Effector memory CD4-positive, alpha-beta T cell (primary cell): ENCODE measurements at regions not wholly inside any gene's neighbourhood (a gene's known extent, or its start where the extent isn't known, plus 50 kb on each side); places are given as distances from the start of the nearest gene placed in this dataset.

ENCODE experiments used
- DNase-seq, 3 donors: peaks; one replicate each; pipeline ENCODE4 v3.0.0-alpha.2; 2020
- H3K27ac ChIP-seq: 2 replicates; pipeline ENCODE4 v1.7.0; 2013; ENCODE audit warnings: mild to moderate bottlenecking, low read length, moderate library complexity; ENCODE audit not compliant: insufficient read depth, poor library complexity, severe bottlenecking
- H3K27me3 ChIP-seq: replicated peaks from 2 replicates; pipeline ENCODE4 v1.7.0; 2013; ENCODE audit warnings: mild to moderate bottlenecking, low read length; ENCODE audit not compliant: insufficient read depth, control insufficient read depth, poor library complexity, severe bottlenecking
- H3K36me3 ChIP-seq: 2 replicates; pipeline ENCODE4 v1.7.0; 2013; ENCODE audit warnings: mild to moderate bottlenecking, low read length, moderate library complexity; ENCODE audit not compliant: control insufficient read depth, insufficient read depth
- H3K4me1 ChIP-seq: 2 replicates; pipeline ENCODE4 v1.7.0; 2013; ENCODE audit warnings: low read length, mild to moderate bottlenecking; ENCODE audit not compliant: control insufficient read depth, insufficient read depth, poor library complexity, severe bottlenecking
- H3K4me3 ChIP-seq: 2 replicates; pipeline ENCODE4 v1.7.0; 2013; ENCODE audit warnings: low read length, low read depth, mild to moderate bottlenecking; ENCODE audit not compliant: insufficient read depth, poor library complexity, severe bottlenecking
- H3K9me3 ChIP-seq: 2 replicates; pipeline ENCODE4 v1.7.0; 2013; ENCODE audit warnings: mild to moderate bottlenecking, low read length, moderate library complexity; ENCODE audit not compliant: control insufficient read depth

- no peak overlapping the region for H3K4me3 ChIP-seq
- no peak for DNase-seq
- no peaks in the 10 kb centered on the region for H3K9me3 ChIP-seq
- H3K4me1 ChIP-seq, result peaks cover 41% of the 10 kb centered on the region
- H3K27me3 ChIP-seq, result no peaks in the 10 kb centered on the region
- H3K36me3 ChIP-seq, result no peaks in the 10 kb centered on the region
- H3K27ac ChIP-seq, result no peak overlapping the region
Observed at GRCh38 chr1:108082738-108083562, 117.2 kb downstream of the SLC25A24 start.

- peaks cover 47% of the 10 kb centered on the region for H3K4me1 ChIP-seq
- no peak overlapping the region for H3K27ac ChIP-seq
- H3K9me3 ChIP-seq, result no peaks in the 10 kb centered on the region
- no peaks in the 10 kb centered on the region for H3K27me3 ChIP-seq
- no peaks in the 10 kb centered on the region for H3K36me3 ChIP-seq
- no peak overlapping the region for H3K4me3 ChIP-seq
- no peak for DNase-seq
Observed at GRCh38 chr1:108082001-108082400, 117.0 kb upstream of the VAV3 start.

GRCh38 chr1:108080448-108080847 is 115.5 kb upstream of the VAV3 start:
- peaks cover 47% of the 10 kb centered on the region for H3K4me1 ChIP-seq
- no peak overlapping the region for H3K27ac ChIP-seq
- DNase-seq, result no peak

GRCh38 chr1:108079440-108080025 is 114.6 kb upstream of the VAV3 start:
- no peaks in the 10 kb centered on the region for H3K27me3 ChIP-seq
- peaks cover 47% of the 10 kb centered on the region for H3K4me1 ChIP-seq
- no peaks in the 10 kb centered on the region for H3K36me3 ChIP-seq
- no peak overlapping the region for H3K4me3 ChIP-seq
- H3K9me3 ChIP-seq, result no peaks in the 10 kb centered on the region
- DNase-seq, result peak in 1 of 3 donors; percentile 5
- H3K27ac ChIP-seq, result no peak overlapping the region

More at GRCh38 chr1:108080448-108080847, 115.5 kb upstream of the VAV3 start:
- H3K27me3 ChIP-seq, result no peaks in the 10 kb centered on the region
- no peaks in the 10 kb centered on the region for H3K36me3 ChIP-seq
- no peaks in the 10 kb centered on the region for H3K9me3 ChIP-seq
- no peak overlapping the region for H3K4me3 ChIP-seq

GRCh38 chr1:108077991-108078390 is 113.0 kb upstream of the VAV3 start:
- Histone ChIP-seq H3K27ac (peak overlapping the region; percentile 47), H3K4me3 (no peak overlapping the region), H3K4me1 (peaks cover 42% of the 10 kb centered on the region)

GRCh38 chr1:108075055-108075454 is 110.1 kb upstream of the VAV3 start:
- Histone ChIP-seq H3K4me1 (peaks cover 25% of the 10 kb centered on the region), H3K27ac (no peak overlapping the region), H3K27me3 (no peaks in the 10 kb centered on the region), H3K36me3 (no peaks in the 10 kb centered on the region), H3K4me3 (no peak overlapping the region), H3K9me3 (no peaks in the 10 kb centered on the region)
- DNase-seq, result no peak

More at GRCh38 chr1:108077991-108078390, 113.0 kb upstream of the VAV3 start:
- no peaks in the 10 kb centered on the region for H3K9me3 ChIP-seq
- H3K36me3 ChIP-seq, result no peaks in the 10 kb centered on the region
- DNase-seq, result no peak
- no peaks in the 10 kb centered on the region for H3K27me3 ChIP-seq

- H3K4me1 ChIP-seq, result peaks cover 4% of the 10 kb centered on the region
- DNase-seq, result no peak
- no peak overlapping the region for H3K4me3 ChIP-seq
- no peaks in the 10 kb centered on the region for H3K27me3 ChIP-seq
- no peaks in the 10 kb centered on the region for H3K36me3 ChIP-seq
- no peaks in the 10 kb centered on the region for H3K9me3 ChIP-seq
- H3K27ac ChIP-seq, result no peak overlapping the region
Observed at GRCh38 chr1:108072776-108073175, 107.8 kb upstream of the VAV3 start.

- no peak for DNase-seq
- Histone ChIP-seq H3K9me3 (no peaks in the 10 kb centered on the region), H3K4me3 (no peak overlapping the region), H3K4me1 (no peaks in the 10 kb centered on the region), H3K27me3 (no peaks in the 10 kb centered on the region), H3K36me3 (no peaks in the 10 kb centered on the region), H3K27ac (no peak overlapping the region)
Observed at GRCh38 chr1:108072212-108072611, 107.2 kb upstream of the VAV3 start.

GRCh38 chr1:108071601-108072000 is 106.6 kb upstream of the VAV3 start:
- no peaks in the 10 kb centered on the region for H3K36me3 ChIP-seq
- DNase-seq, result no peak
- H3K27ac ChIP-seq, result no peak overlapping the region

GRCh38 chr1:108070662-108071061 is 105.7 kb upstream of the VAV3 start:
- no peaks in the 10 kb centered on the region for H3K9me3 ChIP-seq
- no peak for DNase-seq
- H3K4me1 ChIP-seq, result no peaks in the 10 kb centered on the region
- no peaks in the 10 kb centered on the region for H3K27me3 ChIP-seq
- no peaks in the 10 kb centered on the region for H3K36me3 ChIP-seq
- H3K4me3 ChIP-seq, result no peak overlapping the region
- H3K27ac ChIP-seq, result no peak overlapping the region

More at GRCh38 chr1:108071601-108072000, 106.6 kb upstream of the VAV3 start:
- no peak overlapping the region for H3K4me3 ChIP-seq
- H3K4me1 ChIP-seq, result no peaks in the 10 kb centered on the region
- no peaks in the 10 kb centered on the region for H3K27me3 ChIP-seq
- no peaks in the 10 kb centered on the region for H3K9me3 ChIP-seq
